Esophagus squamous epithelium (tissue), 5 donors: ENCODE measurements at regions not wholly inside any gene's neighbourhood (a gene's known extent, or its start where the extent isn't known, plus 50 kb on each side); places are given as distances from the start of the nearest gene placed in this dataset.

Source experiments
- DNase-seq: peaks from one replicate; lab custom pipeline; 2025; lab: John Stamatoyannopoulos, UW
- H3K27ac ChIP-seq, 4 donors: fragments of 200-600 bp; sonication (generic); one replicate each; pipeline ENCODE4 v1.5.1; 2016 to 2019; ENCODE audit warnings: mild to moderate bottlenecking in 1 of 4
- H3K27me3 ChIP-seq, 4 donors: fragments of 200-600 bp; sonication (generic); 1 replicate in 3 of 4; 2 replicates in 1 of 4; pipeline versions ENCODE4 v1.5.1 to v1.6.0; 2017 to 2021; ENCODE audit warnings: antibody characterized with exemption in 1 of 4
- H3K36me3 ChIP-seq, 3 donors: fragments of 200-600 bp; sonication (generic); one replicate each; pipeline ENCODE4 v1.5.1; 2016 to 2019
- H3K4me1 ChIP-seq, 3 donors: fragments of 200-600 bp; sonication (generic); one replicate each; pipeline ENCODE4 v1.5.1; 2017 to 2019
- H3K4me3 ChIP-seq, 4 donors: fragments of 200-600 bp; sonication (generic); 1 replicate in 3 of 4; 2 replicates in 1 of 4; pipeline ENCODE4 v1.5.1; 2016 to 2019; ENCODE audit warnings: mild to moderate bottlenecking in 2 of 4, moderate library complexity in 1 of 4
- H3K9me3 ChIP-seq, 3 donors: fragments of 200-600 bp; sonication (generic); one replicate each; pipeline ENCODE4 v1.5.1; 2016 to 2019
- CTCF ChIP-seq, 6 experiments: fragments of 450-650 bp in 4 of 6; fragments of 200-600 bp in 2 of 6; sonication (generic) in 2 of 6; IDR thresholded peaks; one replicate each; pipeline ENCODE4 v1.5.1; 2016 to 2019; ENCODE audit warnings: antibody characterized with exemption in 6 of 6, mild to moderate bottlenecking in 4 of 6, moderate library complexity in 4 of 6
- POLR2A ChIP-seq, 4 donors: fragments of 450-650 bp; IDR thresholded peaks; one replicate each; pipeline ENCODE4 v1.6.1; 2017; ENCODE audit warnings: antibody characterized with exemption in 4 of 4, mild to moderate bottlenecking in 4 of 4, moderate library complexity in 3 of 4
- WGBS, 2 donors: methylation state at CpG; one replicate each; pipeline ENCODE4 v1.1.5; 2018; 5-methylcytosine and 5-hydroxymethylcytosine counted together
- intact Hi-C: fragments of 100-400 bp; cut with DNase I; formaldehyde crosslinking; loops from one replicate; pipeline ENCODE4 v1.15.0; 2022
- donor health status: DM: yes; HTN: yes; CAD: no.

- H3K4me1 ChIP-seq = peaks cover 0 to 29% (median 3%) of the 10 kb centered on the region in 3 donors
- intact Hi-C loops = no loop called here
- WGBS, 2 donors = 48 to 53% methylated on average over 10 of the region's 10 CpGs
Observed at GRCh38 chr22:25388866-25389540, 169.6 kb downstream of the CRYBB2 start.

GRCh38 chr22:25389541-25389919, 170.1 kb downstream of the CRYBB2 start:
- 89% methylated on average over 5 of the region's 11 CpGs; no CpG with 5 or more reads in 1 of the 2 donors for WGBS, 2 donors
- TF ChIP-seq CTCF (IDR thresholded peaks at IDR 0.05) = no peak
- TF ChIP-seq POLR2A (IDR thresholded peaks at IDR 0.05) = no peak
- intact Hi-C loops = no loop called here

More at GRCh38 chr22:25388866-25389540, 169.6 kb downstream of the CRYBB2 start:
- Histone ChIP-seq H3K27me3 (no peaks in the 10 kb centered on the region), H3K36me3 (no peaks in the 10 kb centered on the region), H3K4me3 (no peak overlapping the region), H3K9me3 (no peaks in the 10 kb centered on the region), H3K27ac (no peak overlapping the region)
- TF ChIP-seq POLR2A (IDR thresholded peaks at IDR 0.05) (no peak), CTCF (IDR thresholded peaks at IDR 0.05) (no peak)
- no peak for DNase-seq

GRCh38 chr22:25390297-25391240, 171.1 kb downstream of the CRYBB2 start:
- Histone ChIP-seq H3K4me3 (no peak overlapping the region), H3K9me3 (no peaks in the 10 kb centered on the region), H3K36me3 (no peaks in the 10 kb centered on the region), H3K4me1 (peaks cover 0 to 29% (median 3%) of the 10 kb centered on the region in 3 donors), H3K27ac (no peak overlapping the region), H3K27me3 (no peaks in the 10 kb centered on the region)
- intact Hi-C loops = no loop called here
- TF ChIP-seq POLR2A (IDR thresholded peaks at IDR 0.05) (no peak), CTCF (IDR thresholded peaks at IDR 0.05) (no peak)
- WGBS, 2 donors = 80 to 91% methylated on average over 2 to 12 of the region's 20 CpGs
- no peak for DNase-seq

More at GRCh38 chr22:25389541-25389919, 170.1 kb downstream of the CRYBB2 start:
- no peak overlapping the region for H3K27ac ChIP-seq
- no peak for DNase-seq
- no peak overlapping the region for H3K4me3 ChIP-seq
- H3K27me3 ChIP-seq = no peaks in the 10 kb centered on the region
- no peaks in the 10 kb centered on the region for H3K36me3 ChIP-seq
- H3K4me1 ChIP-seq = peaks cover 0 to 29% (median 3%) of the 10 kb centered on the region in 3 donors
- no peaks in the 10 kb centered on the region for H3K9me3 ChIP-seq

GRCh38 chr22:25392584-25392983, 171.9 kb upstream of the GRK3 start:
- Histone ChIP-seq H3K27ac (no peak overlapping the region), H3K36me3 (no peaks in the 10 kb centered on the region), H3K27me3 (no peaks in the 10 kb centered on the region), H3K4me1 (peaks cover 0 to 16% (median 3%) of the 10 kb centered on the region in 3 donors), H3K4me3 (no peak overlapping the region), H3K9me3 (no peaks in the 10 kb centered on the region)
- no peak for TF ChIP-seq CTCF (IDR thresholded peaks at IDR 0.05)
- no peak for TF ChIP-seq POLR2A (IDR thresholded peaks at IDR 0.05)
- intact Hi-C loops = no loop called here
- 80 to 96% methylated on average over 7 of the region's 8 CpGs for WGBS, 2 donors
- no peak for DNase-seq
